Endothelial cell of umbilical vein (primary cell): ENCODE measurements at regions not wholly inside any gene's neighbourhood (a gene's known extent, or its start where the extent isn't known, plus 50 kb on each side); places are given as distances from the start of the nearest gene placed in this dataset. TPM values are rescaled to one million over a fixed set of nuclear protein-coding genes. Genes with fewer than 3 reads are reported as not detected.

Experiments used
- BruUV-seq: library from RNA; stranded (reverse); fragments of 400-500 nt; replicated peaks from 2 replicates; lab custom pipeline; 2021; lab: Mats Ljungman, UMichigan
- CTCF ChIA-PET: fragments of 300-600, 350-600 bp; sonication (Branson Sonifier 250); formaldehyde crosslinking; loops from one replicate; lab custom pipeline; 2021; ENCODE audit warnings: antibody characterized with exemption, inconsistent platforms; lab: Charles Lee
- POLR2A ChIA-PET: fragments of 300-600, 350-600 bp; sonication (Branson Sonifier 250); formaldehyde crosslinking; loops from one replicate; lab custom pipeline; 2021; ENCODE audit warnings: antibody characterized with exemption, inconsistent platforms; lab: Charles Lee
- DNase-seq: peaks from one replicate; pipeline ENCODE4 v3.0.0-alpha.2; 2011; ENCODE audit warnings: low read depth, low spot score
- FAIRE-seq: peaks from 2 replicates; lab custom pipeline; 2011; peaks lifted over from hg19 to GRCh38; lab: Jason Lieb, UNC
- H2AFZ ChIP-seq: 2 replicates; pipeline ENCODE4 v1.6.0; 2012; ENCODE audit warnings: low read depth, low read length, control low read depth, inconsistent platforms
- H3K27ac ChIP-seq: 2 replicates; pipeline ENCODE4 v1.5.1; 2011; ENCODE audit warnings: low read depth, mild to moderate bottlenecking, control low read depth, low read length, moderate library complexity; ENCODE audit not compliant: insufficient read depth
- H3K27me3 ChIP-seq, 2 experiments: 2 replicates each; pipeline versions ENCODE4 v1.6.0 to v1.6.1; 2011; ENCODE audit warnings: low read length in 2 of 2, mixed read lengths in 1 of 2; ENCODE audit not compliant: control insufficient read depth in 2 of 2, insufficient read depth in 2 of 2
- H3K36me3 ChIP-seq, 2 experiments: 2 replicates in 1 of 2; 3 replicates in 1 of 2; pipeline ENCODE4 v1.5.1; 2011; ENCODE audit warnings: low read length in 2 of 2, mild to moderate bottlenecking in 1 of 2, moderate library complexity in 1 of 2; ENCODE audit not compliant: control insufficient read depth in 2 of 2, insufficient read depth in 2 of 2; ENCODE audit errors: extremely low read depth in 1 of 2
- H3K4me1 ChIP-seq: 3 replicates; pipeline ENCODE4 v1.5.1; 2011; ENCODE audit warnings: mild to moderate bottlenecking, low read length; ENCODE audit not compliant: control insufficient read depth, insufficient read depth; ENCODE audit errors: extremely low read depth
- H3K4me2 ChIP-seq: 2 replicates; pipeline ENCODE4 v1.6.1; 2011; ENCODE audit warnings: low read length, control low read depth, mixed read lengths; ENCODE audit not compliant: insufficient read depth
- H3K4me3 ChIP-seq, 3 experiments: fragments of 200-600 bp in 1 of 3; sonication (generic), shearing (Covaris generic) in 1 of 3; replicated peaks in 1 of 3; 2 replicates each; pipeline ENCODE4 v1.5.1; 2011 to 2016; ENCODE audit warnings: control low read depth in 3 of 3, low read length in 3 of 3, mild to moderate bottlenecking in 2 of 3, inconsistent platforms in 1 of 3, low read depth in 1 of 3, moderate library complexity in 1 of 3; ENCODE audit not compliant: insufficient read depth in 1 of 3
- H3K79me2 ChIP-seq: 2 replicates; pipeline ENCODE4 v1.6.0; 2012; ENCODE audit warnings: low read length, inconsistent platforms; ENCODE audit not compliant: control insufficient read depth, insufficient read depth
- H3K9ac ChIP-seq: replicated peaks from 2 replicates; pipeline ENCODE3; 2011; ENCODE audit warnings: low read length, control low read depth; ENCODE audit not compliant: insufficient read depth; ENCODE audit errors: extremely low read depth
- H3K9me1 ChIP-seq: replicated peaks from 3 replicates; pipeline ENCODE4 v1.6.0; 2011; ENCODE audit warnings: mild to moderate bottlenecking, low read length; ENCODE audit not compliant: control insufficient read depth, insufficient read depth; ENCODE audit errors: extremely low read depth
- H3K9me3 ChIP-seq: replicated peaks from 2 replicates; pipeline ENCODE4 v1.5.1; 2012; ENCODE audit warnings: low read length, inconsistent platforms; ENCODE audit not compliant: control insufficient read depth, insufficient read depth
- H4K20me1 ChIP-seq: replicated peaks from 2 replicates; pipeline ENCODE3; 2011; ENCODE audit warnings: mild to moderate bottlenecking, low read length; ENCODE audit not compliant: control insufficient read depth, insufficient read depth; ENCODE audit errors: extremely low read depth
- EZH2 ChIP-seq: IDR thresholded peaks from 2 replicates; pipeline ENCODE4 v1.6.1; 2012; ENCODE audit warnings: borderline replicate concordance, low read depth, mild to moderate bottlenecking, moderate library complexity, low read length, inconsistent platforms; ENCODE audit not compliant: severe bottlenecking
- FOS ChIP-seq: IDR thresholded peaks from 2 replicates; pipeline ENCODE4 v1.6.1; 2011; ENCODE audit warnings: mild to moderate bottlenecking, low read length, moderate library complexity, borderline replicate concordance; ENCODE audit not compliant: insufficient read depth
- GATA2 ChIP-seq: IDR thresholded peaks from 2 replicates; pipeline ENCODE4 v1.7.0; 2011; ENCODE audit warnings: low read depth, mild to moderate bottlenecking, moderate library complexity, mixed read lengths, low read length; ENCODE audit not compliant: insufficient read length, insufficient read depth
- JUN ChIP-seq: IDR thresholded peaks from 2 replicates; pipeline ENCODE4 v1.6.1; 2011; ENCODE audit warnings: borderline replicate concordance, low read depth; ENCODE audit not compliant: insufficient read length, insufficient read depth
- MYC ChIP-seq: IDR thresholded peaks from one replicate; pipeline ENCODE4 v1.6.1; 2011; ENCODE audit warnings: mild to moderate bottlenecking, low read depth, low read length
- POLR2A ChIP-seq: IDR thresholded peaks from 2 replicates; pipeline ENCODE4 v1.6.1; 2012; ENCODE audit warnings: low read depth, mild to moderate bottlenecking, control low read depth, low read length
- POLR2AphosphoS5 ChIP-seq: IDR thresholded peaks from 2 replicates; pipeline ENCODE4 v1.6.1; 2012; ENCODE audit warnings: low read depth, mild to moderate bottlenecking, control low read depth, low read length, moderate library complexity; ENCODE audit not compliant: insufficient read depth
- dilution Hi-C: fragments of 300-500 bp; cut with MboI; formaldehyde crosslinking; loops from one replicate; pipeline ENCODE4 v1.15.0; 2019; ENCODE audit warnings: low sequenced_read_pairs; ENCODE audit not compliant: extremely low pct_ligation_motif_present
- intact Hi-C: fragments of 100-400 bp; cut with micrococcal nuclease; formaldehyde crosslinking; loops from one replicate; pipeline ENCODE4 v1.10.0; 2022
- small RNA-seq: library from RNA; depleted of rRNA; stranded (forward); fragments of <200 nt; gene quantifications from one replicate; pipeline ENCODE3, GENCODE V24; 2012; ENCODE audit warnings: low replicate concordance, low read depth; ENCODE audit not compliant: insufficient read depth, insufficient read length
- TF ChIP-seq, protein P1 (sequence below): IDR thresholded peaks from 2 replicates; pipeline ENCODE4 v1.6.1; 2011; ENCODE audit not compliant: insufficient read depth, insufficient read length
- TF ChIP-seq, protein P2 (sequence below), 2 donors: IDR thresholded peaks; 1 replicate in 1 of 2; 2 replicates in 1 of 2; pipeline ENCODE4 v1.5.1; 2011; ENCODE audit warnings: low read length in 2 of 2, mild to moderate bottlenecking in 2 of 2, moderate library complexity in 2 of 2, control low read depth in 1 of 2, inconsistent platforms in 1 of 2, low read depth in 1 of 2; ENCODE audit not compliant: insufficient read depth in 1 of 2; ENCODE audit errors: extremely low read depth in 1 of 2

DNA sequence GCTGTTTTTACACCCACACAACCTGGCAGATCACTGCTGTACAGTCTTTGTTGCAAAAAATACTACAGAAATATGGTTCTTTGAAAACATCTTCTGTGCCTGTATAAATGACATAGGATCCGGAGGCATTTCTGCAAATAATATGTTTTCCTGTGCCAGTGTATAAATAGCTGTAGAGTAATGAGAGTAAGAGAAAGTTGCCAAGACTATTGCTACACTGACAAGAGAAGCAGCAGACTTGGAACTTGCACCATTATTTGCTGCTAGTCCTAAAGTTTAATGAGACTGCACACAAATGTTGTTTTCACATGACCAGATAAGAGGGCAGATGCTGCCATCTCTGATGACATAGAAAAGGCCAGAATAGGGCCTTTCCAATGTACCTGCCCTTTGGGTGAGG, 50.0 kb upstream of the DTNBP1 start:
- H3K9me1 ChIP-seq: no peaks in the 10 kb centered on the region
- no peaks in the 10 kb centered on the region for H3K4me1 ChIP-seq
- H3K4me2 ChIP-seq: no peak overlapping the region
- BruUV-seq: no TSS peak
- H3K36me3 ChIP-seq: no peaks in the 10 kb centered on the region
- no peak overlapping the region for H3K9ac ChIP-seq
- H3K9me3 ChIP-seq: no peaks in the 10 kb centered on the region
- ChIA-PET POLR2A (no interaction called here), CTCF (interaction anchor here (1.4 kb wide), 1 partner anchor 421 kb away, joined by 3 read pairs; no protein-coding TSS in a partner anchor)
- no peaks in the 10 kb centered on the region for H4K20me1 ChIP-seq
- no peak for TF ChIP-seq EZH2
- TF ChIP-seq POLR2AphosphoS5: no peak
- TF ChIP-seq GATA2: no peak
- no peak for TF ChIP-seq POLR2A
- no peak for TF ChIP-seq MYC
- TF ChIP-seq JUN: no peak
- TF ChIP-seq, protein P1, sequence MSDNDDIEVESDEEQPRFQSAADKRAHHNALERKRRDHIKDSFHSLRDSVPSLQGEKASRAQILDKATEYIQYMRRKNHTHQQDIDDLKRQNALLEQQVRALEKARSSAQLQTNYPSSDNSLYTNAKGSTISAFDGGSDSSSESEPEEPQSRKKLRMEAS: no peak
- no peak for TF ChIP-seq FOS
- TF ChIP-seq, protein P2, sequence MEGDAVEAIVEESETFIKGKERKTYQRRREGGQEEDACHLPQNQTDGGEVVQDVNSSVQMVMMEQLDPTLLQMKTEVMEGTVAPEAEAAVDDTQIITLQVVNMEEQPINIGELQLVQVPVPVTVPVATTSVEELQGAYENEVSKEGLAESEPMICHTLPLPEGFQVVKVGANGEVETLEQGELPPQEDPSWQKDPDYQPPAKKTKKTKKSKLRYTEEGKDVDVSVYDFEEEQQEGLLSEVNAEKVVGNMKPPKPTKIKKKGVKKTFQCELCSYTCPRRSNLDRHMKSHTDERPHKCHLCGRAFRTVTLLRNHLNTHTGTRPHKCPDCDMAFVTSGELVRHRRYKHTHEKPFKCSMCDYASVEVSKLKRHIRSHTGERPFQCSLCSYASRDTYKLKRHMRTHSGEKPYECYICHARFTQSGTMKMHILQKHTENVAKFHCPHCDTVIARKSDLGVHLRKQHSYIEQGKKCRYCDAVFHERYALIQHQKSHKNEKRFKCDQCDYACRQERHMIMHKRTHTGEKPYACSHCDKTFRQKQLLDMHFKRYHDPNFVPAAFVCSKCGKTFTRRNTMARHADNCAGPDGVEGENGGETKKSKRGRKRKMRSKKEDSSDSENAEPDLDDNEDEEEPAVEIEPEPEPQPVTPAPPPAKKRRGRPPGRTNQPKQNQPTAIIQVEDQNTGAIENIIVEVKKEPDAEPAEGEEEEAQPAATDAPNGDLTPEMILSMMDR (IDR thresholded peaks at IDR 0.05; ENCODE audit: extremely low read depth in 1 of 2, insufficient read depth in 1 of 2, low read depth in 1 of 2, low read length in 2 of 2): no peak
- no peak overlapping the region for H3K27ac ChIP-seq
- no peaks in the 10 kb centered on the region for H3K79me2 ChIP-seq
- FAIRE-seq (no peak), DNase-seq (no peak)
- dilution Hi-C loops: no loop called here
- intact Hi-C loops: no loop called here
- no peaks in the 10 kb centered on the region for H3K27me3 ChIP-seq
- no peak overlapping the region for H3K4me3 ChIP-seq
- no peak overlapping the region for H2AFZ ChIP-seq

Small RNA genes in the stretch of these regions (small RNA-seq; reads per million reads assigned to genes)
- not detected for gene AL365265.1
